Left lung (tissue), 4 donors: ENCODE measurements at regions not wholly inside any gene's neighbourhood (a gene's known extent, or its start where the extent isn't known, plus 50 kb on each side); places are given as distances from the start of the nearest gene placed in this dataset.

Experiments
- ATAC-seq: fragments of 200-7000 bp; cut with Tn5 transposase; one replicate; pipeline ENCODE4 v1.9.1; 2020; ENCODE audit warnings: moderate library complexity
- DNase-seq, 4 donors: peaks; one replicate each; pipeline ENCODE4 v3.0.0-alpha.2; 2013 to 2020
- H3K27ac ChIP-seq, 2 donors: fragments of 200-600 bp; sonication (generic) in 1 of 2; one replicate each; pipeline versions ENCODE4 v1.5.0 to v1.8.0; 2020 to 2021
- H3K27me3 ChIP-seq, 2 donors: fragments of 200-600 bp; sonication (generic) in 1 of 2; one replicate each; pipeline versions ENCODE4 v1.5.0 to v1.8.0; 2020 to 2021
- H3K36me3 ChIP-seq, 2 donors: fragments of 200-600 bp; sonication (generic) in 1 of 2; one replicate each; pipeline versions ENCODE4 v1.5.0 to v1.8.0; 2020 to 2021
- H3K4me1 ChIP-seq, 2 donors: fragments of 200-600 bp; one replicate each; pipeline ENCODE4 v1.8.0; 2021
- H3K4me3 ChIP-seq, 2 donors: fragments of 200-600 bp; sonication (generic) in 1 of 2; one replicate each; pipeline versions ENCODE4 v1.5.0 to v1.8.0; 2020 to 2021; ENCODE audit warnings: mild to moderate bottlenecking in 1 of 2
- H3K9me3 ChIP-seq, 2 donors: fragments of 200-600 bp; sonication (generic) in 1 of 2; one replicate each; pipeline versions ENCODE4 v1.5.0 to v1.8.0; 2020 to 2021
- intact Hi-C, 2 donors: fragments of 100-400 bp; cut with DNase I; formaldehyde crosslinking; loops; one replicate each; pipeline versions ENCODE4 v1.11.2 to v1.14.2; 2022
- TF ChIP-seq, protein P1 (sequence below), 2 donors: fragments of 200-600 bp; sonication (generic) in 1 of 2; IDR thresholded peaks; one replicate each; pipeline versions ENCODE4 v1.5.0 to v1.8.0; 2021; ENCODE audit warnings: antibody characterized with exemption in 2 of 2
- donor health status: DM: no; HTN: yes; CAD: no.
- donor health status: DM: no; HTN: no; CAD: no.

DNA sequence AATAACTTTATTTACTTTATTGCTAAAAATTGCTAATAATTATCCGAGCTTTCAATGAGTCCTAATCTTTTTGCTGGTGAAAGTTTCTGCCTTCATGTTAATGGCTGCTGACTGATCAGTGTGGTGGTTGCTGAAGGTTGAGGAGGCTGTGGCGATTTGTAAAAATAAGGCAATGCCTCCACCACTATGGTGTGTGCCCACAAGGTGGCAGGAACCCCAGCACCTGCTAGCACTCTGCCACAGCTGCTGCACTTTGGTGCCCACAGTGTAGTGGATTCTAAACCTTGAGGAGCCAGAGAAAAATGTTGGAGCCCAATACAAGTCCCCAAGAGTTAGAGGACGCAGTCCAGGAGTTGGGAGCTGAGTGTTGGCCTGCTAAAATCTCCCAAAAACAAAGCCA, 1237.1 kb downstream of the PCDH19 start:
- H3K27ac ChIP-seq: no peak overlapping the region
- no peaks in the 10 kb centered on the region for H3K4me1 ChIP-seq
- H3K4me3 ChIP-seq: no peak overlapping the region
- DNase-seq (no peak), ATAC-seq (no peak)
- no peaks in the 10 kb centered on the region for H3K9me3 ChIP-seq
- intact Hi-C loops: no loop called here
- TF ChIP-seq, protein P1, sequence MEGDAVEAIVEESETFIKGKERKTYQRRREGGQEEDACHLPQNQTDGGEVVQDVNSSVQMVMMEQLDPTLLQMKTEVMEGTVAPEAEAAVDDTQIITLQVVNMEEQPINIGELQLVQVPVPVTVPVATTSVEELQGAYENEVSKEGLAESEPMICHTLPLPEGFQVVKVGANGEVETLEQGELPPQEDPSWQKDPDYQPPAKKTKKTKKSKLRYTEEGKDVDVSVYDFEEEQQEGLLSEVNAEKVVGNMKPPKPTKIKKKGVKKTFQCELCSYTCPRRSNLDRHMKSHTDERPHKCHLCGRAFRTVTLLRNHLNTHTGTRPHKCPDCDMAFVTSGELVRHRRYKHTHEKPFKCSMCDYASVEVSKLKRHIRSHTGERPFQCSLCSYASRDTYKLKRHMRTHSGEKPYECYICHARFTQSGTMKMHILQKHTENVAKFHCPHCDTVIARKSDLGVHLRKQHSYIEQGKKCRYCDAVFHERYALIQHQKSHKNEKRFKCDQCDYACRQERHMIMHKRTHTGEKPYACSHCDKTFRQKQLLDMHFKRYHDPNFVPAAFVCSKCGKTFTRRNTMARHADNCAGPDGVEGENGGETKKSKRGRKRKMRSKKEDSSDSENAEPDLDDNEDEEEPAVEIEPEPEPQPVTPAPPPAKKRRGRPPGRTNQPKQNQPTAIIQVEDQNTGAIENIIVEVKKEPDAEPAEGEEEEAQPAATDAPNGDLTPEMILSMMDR (IDR thresholded peaks at IDR 0.05): no peak
- no peaks in the 10 kb centered on the region for H3K36me3 ChIP-seq
- no peaks in the 10 kb centered on the region for H3K27me3 ChIP-seq

DNA sequence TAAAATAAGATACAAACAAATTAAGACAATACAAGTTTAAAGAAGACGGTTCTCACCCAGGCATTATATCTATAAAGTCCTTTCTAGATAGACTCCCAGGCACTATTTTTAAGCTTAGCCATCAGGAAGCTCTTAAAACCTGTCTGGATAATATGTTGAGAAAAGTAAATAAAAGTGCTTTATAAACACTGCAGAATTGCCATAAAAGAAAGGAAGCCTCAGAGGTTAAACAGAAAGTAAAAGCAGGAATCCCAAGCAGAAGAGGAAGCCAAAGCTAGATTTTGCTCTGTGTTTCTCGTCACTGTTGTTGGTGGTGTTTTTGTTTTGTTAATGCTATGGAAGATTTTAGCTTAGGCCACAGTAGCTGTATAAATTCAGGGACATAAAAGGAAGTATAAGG, 1267.3 kb downstream of the PCDH19 start:
- intact Hi-C loops: no loop called here
- no peaks in the 10 kb centered on the region for H3K36me3 ChIP-seq
- ATAC-seq (no peak), DNase-seq (no peak)
- H3K9me3 ChIP-seq: peaks cover 0 to 3% of the 10 kb centered on the region in 2 donors
- no peak overlapping the region for H3K27ac ChIP-seq
- no peaks in the 10 kb centered on the region for H3K4me1 ChIP-seq
- no peak overlapping the region for H3K4me3 ChIP-seq
- TF ChIP-seq, protein P1 (IDR thresholded peaks at IDR 0.05): no peak
- no peaks in the 10 kb centered on the region for H3K27me3 ChIP-seq

DNA sequence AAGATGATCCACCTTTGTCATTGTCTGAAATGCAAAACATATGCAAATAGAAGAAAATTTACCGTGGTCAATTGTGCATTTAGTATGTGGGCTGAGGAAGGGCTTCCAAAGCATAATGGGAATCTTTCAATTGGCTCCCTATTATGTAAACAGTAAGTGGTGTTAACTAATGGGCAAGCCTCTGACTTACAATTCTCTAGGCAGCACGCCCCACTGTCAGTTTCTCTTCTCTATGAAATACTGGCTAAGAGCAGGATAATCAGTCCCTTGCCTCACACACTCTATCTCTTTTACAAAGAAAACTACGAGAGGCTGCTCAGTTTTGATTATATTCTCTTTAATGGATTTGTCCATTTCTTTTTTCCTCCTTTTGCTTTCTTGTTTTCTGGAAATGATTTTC, 1272.6 kb downstream of the PCDH19 start:
- TF ChIP-seq, protein P1 (IDR thresholded peaks at IDR 0.05): no peak
- H3K9me3 ChIP-seq: no peaks in the 10 kb centered on the region
- no peaks in the 10 kb centered on the region for H3K4me1 ChIP-seq
- H3K27me3 ChIP-seq: no peaks in the 10 kb centered on the region
- ATAC-seq: no peak
- intact Hi-C loops: no loop called here
- no peaks in the 10 kb centered on the region for H3K36me3 ChIP-seq
- no peak overlapping the region for H3K27ac ChIP-seq
- H3K4me3 ChIP-seq: no peak overlapping the region
- DNase-seq: no peak

DNA sequence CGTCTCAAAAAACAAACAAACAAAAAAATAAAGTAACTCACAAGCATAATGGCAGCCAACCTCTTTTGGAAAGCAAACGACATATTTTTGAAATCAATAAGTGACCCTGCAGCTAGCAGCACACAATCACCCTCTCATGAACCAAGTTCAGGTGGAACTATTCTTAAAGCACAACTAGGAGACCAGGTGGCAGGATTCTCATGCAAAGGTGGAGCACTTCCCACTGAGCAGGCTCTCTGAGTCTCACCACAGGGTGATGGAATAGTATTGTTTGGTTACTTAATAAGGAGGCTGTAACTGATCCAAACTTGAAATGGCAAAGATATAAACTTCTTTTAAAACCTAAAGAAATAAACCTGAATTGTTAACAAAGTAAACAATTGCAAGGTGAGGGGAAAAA, 1293.1 kb downstream of the PCDH19 start:
- no peaks in the 10 kb centered on the region for H3K9me3 ChIP-seq
- TF ChIP-seq, protein P1 (IDR thresholded peaks at IDR 0.05): no peak
- no peaks in the 10 kb centered on the region for H3K27me3 ChIP-seq
- ATAC-seq: no peak
- H3K27ac ChIP-seq: no peak overlapping the region
- H3K4me1 ChIP-seq: no peaks in the 10 kb centered on the region
- no peak for DNase-seq
- H3K4me3 ChIP-seq: no peak overlapping the region
- intact Hi-C loops: no loop called here
- no peaks in the 10 kb centered on the region for H3K36me3 ChIP-seq

DNA sequence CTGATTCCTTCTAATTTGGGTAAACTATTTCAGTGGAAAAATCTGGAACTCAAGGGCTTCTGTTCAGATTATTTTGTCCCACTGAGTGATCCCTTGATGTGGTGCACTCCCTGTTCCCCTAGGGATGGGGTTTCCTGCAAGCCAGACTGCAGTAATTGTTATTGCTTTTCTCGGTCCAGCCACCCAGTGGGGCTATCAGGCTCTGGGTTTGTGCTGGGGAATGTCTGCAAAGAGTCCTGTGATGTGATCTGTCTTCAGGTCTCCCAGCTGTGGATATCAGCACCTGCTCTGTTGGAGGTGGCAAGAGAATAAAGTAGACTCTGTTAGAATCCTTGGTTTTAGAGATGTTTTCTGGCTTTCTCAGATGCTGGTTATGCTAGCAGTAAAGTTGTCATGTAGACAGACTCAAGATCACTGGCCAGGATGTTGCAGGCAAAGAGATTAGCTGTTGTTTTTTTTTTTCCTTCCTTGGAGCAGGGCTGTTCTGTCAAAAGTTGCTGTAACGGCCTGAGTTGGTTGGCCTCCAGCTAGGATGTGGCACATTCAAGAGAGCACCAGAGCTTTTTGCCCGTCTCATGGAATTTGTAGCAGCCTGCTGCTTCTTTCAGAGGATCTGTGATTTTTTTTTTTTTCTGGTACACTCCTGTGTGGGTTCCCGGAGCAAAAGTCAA, 1314.0 kb downstream of the PCDH19 start:
- H3K4me3 ChIP-seq: no peak overlapping the region
- H3K9me3 ChIP-seq: no peaks in the 10 kb centered on the region
- no peaks in the 10 kb centered on the region for H3K4me1 ChIP-seq
- no peaks in the 10 kb centered on the region for H3K36me3 ChIP-seq
- H3K27me3 ChIP-seq: no peaks in the 10 kb centered on the region
- DNase-seq: no peak
- no peak for ATAC-seq
- intact Hi-C loops: no loop called here
- TF ChIP-seq, protein P1 (IDR thresholded peaks at IDR 0.05): no peak
- H3K27ac ChIP-seq: no peak overlapping the region
